Naive thymus-derived CD4-positive, alpha-beta T cell (primary cell): ENCODE measurements at regions not wholly inside any gene's neighbourhood (a gene's known extent, or its start where the extent isn't known, plus 50 kb on each side); places are given as distances from the start of the nearest gene placed in this dataset.

Experiments
- ATAC-seq: fragments of 150-1000 bp; cut with Tn5 transposase; 2 replicates; pipeline ENCODE4 v1.10.0; 2021; ENCODE audit warnings: mild to moderate bottlenecking, moderate library complexity
- CTCF ChIA-PET: fragments of 350-600 bp; sonication (Branson Sonifier 250); formaldehyde crosslinking; loops from one replicate; lab custom pipeline; 2021; ENCODE audit warnings: antibody characterized with exemption; lab: Charles Lee
- POLR2A ChIA-PET: fragments of 350-600 bp; sonication (Branson Sonifier 250); formaldehyde crosslinking; loops from one replicate; lab custom pipeline; 2021; ENCODE audit warnings: antibody characterized with exemption, inconsistent platforms; lab: Charles Lee
- DNase-seq, 9 donors: peaks; one replicate each; pipeline versions ENCODE4 v3.0.0 to v3.0.0-alpha.2; 2020 to 2022; ENCODE audit warnings: mixed read lengths in 1 of 9
- H3K27ac ChIP-seq: one replicate; pipeline ENCODE4 v1.7.0; 2013; ENCODE audit warnings: mild to moderate bottlenecking, low read depth, low read length, moderate library complexity
- H3K27me3 ChIP-seq, 2 donors: one replicate each; pipeline ENCODE4 v1.7.0; 2013; ENCODE audit warnings: low read length in 2 of 2, mild to moderate bottlenecking in 2 of 2, moderate library complexity in 2 of 2; ENCODE audit not compliant: control insufficient read depth in 2 of 2, insufficient read depth in 2 of 2
- H3K36me3 ChIP-seq, 3 experiments: 1 replicate in 2 of 3; 2 replicates in 1 of 3; pipeline ENCODE4 v1.7.0; 2013; ENCODE audit warnings: low read length in 3 of 3, mild to moderate bottlenecking in 3 of 3, moderate library complexity in 1 of 3; ENCODE audit not compliant: insufficient read depth in 3 of 3, control insufficient read depth in 2 of 3
- H3K4me1 ChIP-seq, 2 donors: one replicate each; pipeline ENCODE4 v1.7.0; 2013; ENCODE audit warnings: low read length in 2 of 2, mild to moderate bottlenecking in 2 of 2, moderate library complexity in 1 of 2; ENCODE audit not compliant: control insufficient read depth in 2 of 2, insufficient read depth in 2 of 2
- H3K4me3 ChIP-seq: 2 replicates; pipeline ENCODE4 v1.7.0; 2013; ENCODE audit warnings: mild to moderate bottlenecking, low read length
- H3K9me3 ChIP-seq, 3 experiments: 1 replicate in 2 of 3; 2 replicates in 1 of 3; pipeline ENCODE4 v1.7.0; 2013; ENCODE audit warnings: low read length in 3 of 3; ENCODE audit not compliant: control insufficient read depth in 2 of 3
- H3K27ac Mint-ChIP-seq, 9 donors: one replicate each; pipeline ENCODE4 v1.8.0; 2020 to 2022; ENCODE audit warnings: mixed read lengths in 9 of 9, mild to moderate bottlenecking in 8 of 9, moderate library complexity in 5 of 9, inconsistent platforms in 2 of 9
- H3K27me3 Mint-ChIP-seq, 5 donors: one replicate each; pipeline ENCODE4 v1.8.0; 2021 to 2022; ENCODE audit warnings: mixed read lengths in 5 of 5, mild to moderate bottlenecking in 1 of 5
- H3K36me3 Mint-ChIP-seq, 5 donors: one replicate each; pipeline ENCODE4 v1.8.0; 2020 to 2022; ENCODE audit warnings: mixed read lengths in 5 of 5, mild to moderate bottlenecking in 3 of 5, inconsistent platforms in 1 of 5
- H3K4me1 Mint-ChIP-seq, 7 donors: one replicate each; pipeline ENCODE4 v1.8.0; 2020 to 2022; ENCODE audit warnings: mixed read lengths in 7 of 7, mild to moderate bottlenecking in 3 of 7, inconsistent platforms in 1 of 7
- H3K4me3 Mint-ChIP-seq, 10 donors: one replicate each; pipeline ENCODE4 v1.8.0; 2020 to 2022; ENCODE audit warnings: mild to moderate bottlenecking in 10 of 10, mixed read lengths in 10 of 10, moderate library complexity in 6 of 10, inconsistent platforms in 2 of 10
- H3K9me3 Mint-ChIP-seq, 11 donors: one replicate each; pipeline ENCODE4 v1.8.0; 2020 to 2022; ENCODE audit warnings: mixed read lengths in 11 of 11, mild to moderate bottlenecking in 4 of 11, inconsistent platforms in 1 of 11, moderate library complexity in 1 of 11
- intact Hi-C, 2 donors: fragments of 100-400 bp; cut with micrococcal nuclease; formaldehyde crosslinking; loops; one replicate each; pipeline ENCODE4 v1.15.1; 2023

DNA sequence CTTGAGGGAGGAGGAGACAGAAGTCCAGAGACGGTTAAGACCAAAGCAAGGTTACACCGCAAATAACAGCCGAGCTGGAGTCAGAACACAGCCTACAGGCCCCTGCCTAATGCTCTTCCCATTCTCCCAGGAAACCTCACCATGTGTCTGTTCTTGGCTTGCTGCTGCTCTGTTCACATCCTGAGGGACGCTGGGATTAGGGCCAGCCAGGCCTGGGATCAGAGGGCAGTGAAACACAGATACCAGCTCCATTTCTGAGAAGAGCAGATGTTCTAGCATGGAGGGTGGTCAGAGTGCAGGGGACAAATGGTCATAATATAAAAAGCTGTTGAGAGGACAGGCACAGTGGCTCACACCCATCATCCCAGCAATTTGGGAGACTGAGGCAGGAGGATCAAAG is 124.8 kb upstream of the LARP1 start:
- ChIA-PET POLR2A (no interaction called here), CTCF (no interaction called here)
- Mint-ChIP-seq H3K4me1 (no peaks in the 10 kb centered on the region), H3K27ac (no peak overlapping the region), H3K4me3 (no peak overlapping the region), H3K36me3 (no peaks in the 10 kb centered on the region), H3K27me3 (peaks cover 0 to 17% (median 5%) of the 10 kb centered on the region in 5 donors), H3K9me3 (no peaks in the 10 kb centered on the region)
- Histone ChIP-seq H3K27me3 (no peaks in the 10 kb centered on the region), H3K36me3 (no peaks in the 10 kb centered on the region), H3K4me1 (no peaks in the 10 kb centered on the region), H3K4me3 (no peak overlapping the region), H3K27ac (no peak overlapping the region), H3K9me3 (no peaks in the 10 kb centered on the region)
- ATAC-seq = no peak
- intact Hi-C loops = no loop called here
- no peak for DNase-seq

DNA sequence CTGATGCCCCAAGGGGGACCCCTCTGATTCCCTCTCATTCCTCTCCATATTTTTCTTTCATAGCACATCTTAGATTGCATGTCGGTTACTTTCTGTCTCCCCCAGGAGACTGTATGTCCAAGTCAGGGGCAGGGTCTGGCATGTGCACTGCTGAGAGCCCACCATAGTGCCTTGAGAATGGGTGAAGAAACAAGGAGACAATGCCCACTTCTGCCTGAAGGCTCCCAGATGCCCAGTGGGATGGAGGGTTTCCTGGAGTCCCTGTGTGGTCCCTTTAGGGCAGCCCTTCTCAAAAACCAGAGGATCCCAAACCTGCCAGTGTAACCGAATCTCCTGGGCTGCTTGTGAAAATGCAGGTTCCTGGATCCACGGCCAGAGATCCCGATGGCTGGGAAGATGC is 126.5 kb upstream of the LARP1 start:
- H3K27ac Mint-ChIP-seq = no peak overlapping the region
- Histone ChIP-seq H3K27ac (no peak overlapping the region), H3K36me3 (no peaks in the 10 kb centered on the region), H3K27me3 (no peaks in the 10 kb centered on the region), H3K4me3 (no peak overlapping the region), H3K4me1 (no peaks in the 10 kb centered on the region), H3K9me3 (no peaks in the 10 kb centered on the region)
- H3K36me3 Mint-ChIP-seq = no peaks in the 10 kb centered on the region
- H3K27me3 Mint-ChIP-seq = peaks cover 5 to 21% (median 8%) of the 10 kb centered on the region in 5 donors
- ATAC-seq (no peak), DNase-seq (no peak)
- H3K9me3 Mint-ChIP-seq = no peaks in the 10 kb centered on the region
- no peak overlapping the region for H3K4me3 Mint-ChIP-seq
- ChIA-PET CTCF (no interaction called here), POLR2A (no interaction called here)
- intact Hi-C loops = no loop called here
- H3K4me1 Mint-ChIP-seq = no peaks in the 10 kb centered on the region

DNA sequence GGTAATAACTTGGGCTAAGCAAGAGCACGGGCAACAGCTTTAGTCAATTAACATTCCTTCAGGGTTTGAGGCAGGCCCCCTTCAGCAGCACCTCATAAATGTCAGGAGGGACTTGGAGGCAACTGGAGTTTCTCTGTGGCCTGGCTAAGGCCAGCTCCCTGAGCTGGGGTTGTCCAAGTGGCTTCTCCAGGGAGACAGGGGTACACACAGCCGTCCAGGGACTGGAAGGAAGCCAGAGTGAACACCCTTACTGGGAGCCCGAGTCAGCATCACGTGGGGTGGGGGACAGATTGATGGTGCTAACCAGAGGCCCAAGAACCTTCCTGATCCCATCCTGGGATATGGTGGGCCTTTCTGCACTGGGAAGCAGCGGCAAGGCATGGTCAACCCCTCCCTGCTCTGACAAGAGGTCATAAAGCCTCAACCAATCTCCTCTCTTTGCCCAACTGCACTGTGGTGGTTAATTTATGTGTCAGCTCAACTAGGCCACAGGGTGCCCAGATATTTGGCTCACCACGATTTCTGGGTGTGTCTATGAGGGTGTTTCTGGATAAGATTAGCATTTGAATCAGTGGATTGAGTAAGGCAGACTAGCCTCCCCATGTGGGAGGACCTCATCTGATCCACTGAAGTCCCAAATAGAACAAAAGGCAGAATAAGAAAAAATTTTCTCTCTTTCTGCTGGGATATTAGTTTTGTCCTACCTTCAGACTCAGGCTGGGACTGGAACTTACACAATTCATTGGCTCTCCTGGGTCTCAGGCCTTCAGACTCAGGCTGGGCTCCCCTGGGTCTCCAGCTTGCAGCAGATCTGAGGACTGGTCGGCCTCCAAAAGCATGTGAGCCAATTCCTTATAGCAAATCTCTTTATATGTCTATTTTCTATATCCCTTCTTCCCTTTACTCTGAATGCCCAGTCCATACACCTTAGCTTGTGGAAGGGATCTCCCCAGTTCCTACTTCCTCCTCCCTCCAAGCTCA is 127.2 kb upstream of the LARP1 start:
- Histone ChIP-seq H3K36me3 (no peaks in the 10 kb centered on the region), H3K4me1 (no peaks in the 10 kb centered on the region), H3K9me3 (no peaks in the 10 kb centered on the region), H3K27me3 (no peaks in the 10 kb centered on the region), H3K27ac (no peak overlapping the region), H3K4me3 (no peak overlapping the region)
- intact Hi-C loops = no loop called here
- Mint-ChIP-seq H3K27me3 (peaks cover under 1 to 20% (median 8%) of the 10 kb centered on the region in 5 donors), H3K36me3 (no peaks in the 10 kb centered on the region), H3K4me3 (no peak overlapping the region), H3K4me1 (no peaks in the 10 kb centered on the region), H3K9me3 (no peaks in the 10 kb centered on the region), H3K27ac (no peak overlapping the region)
- CTCF ChIA-PET = no interaction called here
- no peak for DNase-seq
- ATAC-seq = no peak
- POLR2A ChIA-PET = no interaction called here

DNA sequence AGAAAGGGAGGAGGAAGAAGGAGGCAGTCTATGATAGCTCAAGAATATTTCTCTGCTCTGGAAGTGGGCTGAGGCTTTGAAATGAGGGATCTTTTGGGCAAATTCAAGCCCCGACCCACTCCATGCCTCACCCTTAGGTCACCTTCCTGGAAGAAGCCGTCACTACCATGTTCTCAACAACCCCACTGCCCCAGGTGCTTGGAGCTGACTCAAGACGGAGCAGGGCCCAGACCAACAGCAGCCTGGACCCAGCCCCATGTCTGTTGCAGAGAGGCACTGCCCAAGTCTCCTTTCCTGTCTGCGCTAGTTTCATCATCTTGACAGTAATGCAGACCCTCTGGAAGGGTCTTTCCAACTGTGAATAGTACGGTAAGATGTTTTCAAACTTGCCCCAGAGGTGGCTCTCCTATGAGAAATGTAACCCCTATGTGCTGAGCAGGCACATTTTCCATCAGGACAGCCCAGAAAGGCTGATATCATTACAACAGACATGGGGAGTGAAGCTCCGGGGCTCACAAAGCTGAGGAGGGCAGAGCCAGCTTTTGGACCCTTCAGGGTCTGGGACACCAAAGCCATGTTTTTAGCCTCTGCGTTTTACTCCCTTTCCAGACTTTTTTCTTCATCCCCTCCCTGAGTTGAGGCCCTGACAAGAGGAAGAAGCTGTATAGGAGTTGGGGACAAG is 128.2 kb upstream of the LARP1 start:
- POLR2A ChIA-PET = no interaction called here

DNA sequence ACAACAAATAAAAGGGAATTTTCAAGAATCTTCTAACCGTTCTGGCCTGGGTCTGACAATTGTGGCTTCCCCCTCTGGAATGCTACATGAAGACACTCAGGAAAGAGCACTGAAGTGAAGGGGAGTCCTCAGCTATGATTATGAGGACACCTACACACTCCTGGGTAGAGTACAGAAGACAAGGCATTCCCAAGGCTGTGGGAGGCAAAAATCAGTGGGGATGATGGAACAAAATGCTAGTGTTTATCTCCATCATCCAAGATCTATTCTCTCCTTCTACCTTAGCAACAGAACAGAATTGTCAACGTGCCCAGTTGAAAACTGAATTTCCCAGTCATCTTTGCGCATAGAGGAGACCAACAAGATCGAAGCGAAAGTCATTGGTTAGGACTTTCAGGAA is 130.1 kb upstream of the LARP1 start:
- POLR2A ChIA-PET = no interaction called here
- no peak overlapping the region for H3K27ac Mint-ChIP-seq
- Histone ChIP-seq H3K36me3 (no peaks in the 10 kb centered on the region), H3K27ac (no peak overlapping the region), H3K4me3 (no peak overlapping the region), H3K27me3 (no peaks in the 10 kb centered on the region), H3K4me1 (no peaks in the 10 kb centered on the region), H3K9me3 (no peaks in the 10 kb centered on the region)
- ATAC-seq = no peak
- H3K4me1 Mint-ChIP-seq = no peaks in the 10 kb centered on the region
- no peak overlapping the region for H3K4me3 Mint-ChIP-seq
- no peaks in the 10 kb centered on the region for H3K36me3 Mint-ChIP-seq
- DNase-seq = no peak
- peaks cover 0 to 17% (median 9%) of the 10 kb centered on the region in 5 donors for H3K27me3 Mint-ChIP-seq
- intact Hi-C loops = no loop called here
- no peaks in the 10 kb centered on the region for H3K9me3 Mint-ChIP-seq
- CTCF ChIA-PET = interaction anchor here (0.7 kb wide), 1 partner anchor 28 kb away, joined by 3 read pairs; no protein-coding TSS in a partner anchor

More for the DNA sequence above, 128.2 kb upstream of the LARP1 start:
- H3K36me3 ChIP-seq = no peaks in the 10 kb centered on the region
- H3K9me3 ChIP-seq = no peaks in the 10 kb centered on the region
- H3K27ac Mint-ChIP-seq = no peak overlapping the region
- H3K36me3 Mint-ChIP-seq = no peaks in the 10 kb centered on the region
- H3K4me3 Mint-ChIP-seq = no peak overlapping the region
- no peaks in the 10 kb centered on the region for H3K4me1 Mint-ChIP-seq
- H3K9me3 Mint-ChIP-seq = no peaks in the 10 kb centered on the region
- peaks cover 0 to 20% (median 8%) of the 10 kb centered on the region in 5 donors for H3K27me3 Mint-ChIP-seq
- CTCF ChIA-PET = no interaction called here
- no peak for ATAC-seq
- H3K27ac ChIP-seq = no peak overlapping the region
- H3K4me1 ChIP-seq = no peaks in the 10 kb centered on the region
- H3K4me3 ChIP-seq = no peak overlapping the region
- no peak for DNase-seq
- H3K27me3 ChIP-seq = no peaks in the 10 kb centered on the region
- intact Hi-C loops = no loop called here

DNA sequence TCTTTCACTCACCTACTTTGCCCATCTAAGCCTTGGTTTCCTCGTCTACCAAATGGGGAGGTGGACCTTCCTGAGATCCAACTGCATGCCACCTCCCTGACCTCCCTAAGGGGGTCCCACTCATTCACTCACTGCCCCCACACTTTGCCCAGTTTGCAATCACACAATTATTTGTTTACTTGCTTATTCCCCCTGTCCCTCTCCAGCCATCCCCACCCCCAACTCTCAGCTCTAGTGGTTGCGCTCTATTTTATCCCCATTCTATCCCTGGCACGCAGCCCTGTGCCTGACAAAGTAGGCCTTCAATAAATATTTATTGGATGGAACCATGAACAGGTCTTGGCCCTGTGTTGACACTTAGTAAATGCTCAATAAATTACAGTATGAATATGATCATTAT is 130.8 kb upstream of the LARP1 start:
- no peak overlapping the region for H3K4me3 ChIP-seq
- no peaks in the 10 kb centered on the region for H3K4me1 ChIP-seq
- ChIA-PET CTCF (no interaction called here), POLR2A (no interaction called here)
- peaks cover 0 to 17% (median 10%) of the 10 kb centered on the region in 5 donors for H3K27me3 Mint-ChIP-seq
- H3K9me3 Mint-ChIP-seq = no peaks in the 10 kb centered on the region
- no peaks in the 10 kb centered on the region for H3K36me3 Mint-ChIP-seq
- H3K36me3 ChIP-seq = no peaks in the 10 kb centered on the region
- no peaks in the 10 kb centered on the region for H3K9me3 ChIP-seq
- ATAC-seq = no peak
- DNase-seq = no peak
- intact Hi-C loops = no loop called here
- H3K4me3 Mint-ChIP-seq = no peak overlapping the region
- H3K27ac ChIP-seq = no peak overlapping the region
- no peaks in the 10 kb centered on the region for H3K4me1 Mint-ChIP-seq
- no peak overlapping the region for H3K27ac Mint-ChIP-seq
- no peaks in the 10 kb centered on the region for H3K27me3 ChIP-seq
